DND-41 (cell line): ENCODE measurements at regions not wholly inside any gene's neighbourhood (a gene's known extent, or its start where the extent isn't known, plus 50 kb on each side); places are given as distances from the start of the nearest gene placed in this dataset.

Experiments
- ATAC-seq: fragments of 200-7000 bp; cut with Tn5 transposase; 3 replicates; pipeline ENCODE4 v1.9.1; 2021; ENCODE audit warnings: low read depth; ENCODE audit not compliant: insufficient read depth
- DNase-seq: peaks from one replicate; pipeline ENCODE4 v3.0.0-alpha.2; 2020
- H2AFZ ChIP-seq: 2 replicates; pipeline ENCODE4 v1.6.0; 2012; ENCODE audit warnings: low read depth, low read length
- H3K27ac ChIP-seq: 2 replicates; pipeline ENCODE4 v1.5.1; 2012; ENCODE audit warnings: low read length, inconsistent platforms
- H3K27me3 ChIP-seq: fragments of 200-600 bp; sonication (generic); 2 replicates; pipeline ENCODE4 v1.6.0; 2012; ENCODE audit warnings: low read length, mild to moderate bottlenecking, inconsistent platforms; ENCODE audit not compliant: insufficient read depth, poor library complexity
- H3K36me3 ChIP-seq: 2 replicates; pipeline ENCODE4 v1.5.1; 2012; ENCODE audit warnings: low read length, inconsistent platforms; ENCODE audit not compliant: insufficient read depth
- H3K4me1 ChIP-seq: 2 replicates; pipeline ENCODE4 v1.5.1; 2012; ENCODE audit warnings: mild to moderate bottlenecking, low read length; ENCODE audit not compliant: insufficient read depth
- H3K4me2 ChIP-seq: 2 replicates; pipeline ENCODE4 v1.6.0; 2012; ENCODE audit warnings: mild to moderate bottlenecking, moderate library complexity, low read length, inconsistent platforms; ENCODE audit not compliant: insufficient read depth
- H3K4me3 ChIP-seq, 2 experiments: fragments of 200-600 bp in 1 of 2; shearing (Covaris generic) in 1 of 2; 2 replicates each; pipeline ENCODE4 v1.5.1; 2012 to 2016; ENCODE audit warnings: inconsistent platforms in 2 of 2, low read length in 2 of 2, mild to moderate bottlenecking in 2 of 2, low read depth in 1 of 2, moderate library complexity in 1 of 2
- H3K79me2 ChIP-seq: 2 replicates; pipeline ENCODE4 v1.6.0; 2012; ENCODE audit warnings: low read length, inconsistent platforms; ENCODE audit not compliant: insufficient read depth
- H3K9ac ChIP-seq: 2 replicates; pipeline ENCODE4 v1.6.0; 2012; ENCODE audit warnings: low read depth, mild to moderate bottlenecking, inconsistent platforms, low read length, moderate library complexity
- H3K9me3 ChIP-seq: 2 replicates; pipeline ENCODE4 v1.5.1; 2012; ENCODE audit warnings: low read length, moderate library complexity, mild to moderate bottlenecking, inconsistent platforms; ENCODE audit not compliant: insufficient read depth, severe bottlenecking
- H4K20me1 ChIP-seq: 2 replicates; pipeline ENCODE4 v1.6.0; 2012; ENCODE audit warnings: low read length; ENCODE audit not compliant: insufficient read depth
- EZH2 ChIP-seq: IDR thresholded peaks from 3 replicates; pipeline ENCODE4 v1.6.1; 2012; ENCODE audit warnings: borderline replicate concordance, low read depth, mild to moderate bottlenecking, moderate library complexity, low read length, inconsistent platforms; ENCODE audit not compliant: severe bottlenecking
- TF ChIP-seq, protein P1 (sequence below): IDR thresholded peaks from 2 replicates; pipeline ENCODE4 v1.5.1; 2012; ENCODE audit warnings: borderline replicate concordance, low read length, moderate library complexity, mild to moderate bottlenecking; ENCODE audit not compliant: poor library complexity, severe bottlenecking; ENCODE audit errors: extremely low read depth

DNA sequence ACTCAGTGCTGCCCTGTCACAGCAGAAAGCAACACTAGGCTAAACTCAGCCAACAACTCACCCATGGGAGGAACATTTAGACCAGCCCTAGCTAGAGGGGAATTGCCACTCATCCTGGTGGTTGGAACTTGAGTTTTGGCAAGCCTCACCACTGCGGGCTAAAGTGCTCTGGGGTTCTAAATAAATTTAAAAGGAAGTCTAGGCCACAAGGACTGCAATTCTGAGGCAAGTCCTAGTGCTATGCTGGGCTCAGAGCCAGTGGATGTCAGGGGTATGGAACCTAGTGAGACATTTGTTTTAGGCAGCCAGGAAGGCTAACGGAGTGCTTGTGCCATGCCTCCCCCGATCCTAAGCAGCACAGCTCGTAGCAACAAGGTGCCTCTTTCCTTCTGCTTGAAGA, 78.0 kb downstream of the RGS13 start:
- Histone ChIP-seq H2AFZ (no peak overlapping the region), H3K9me3 (no peaks in the 10 kb centered on the region), H3K27ac (no peak overlapping the region), H4K20me1 (no peaks in the 10 kb centered on the region), H3K4me2 (no peak overlapping the region), H3K9ac (no peak overlapping the region), H3K79me2 (no peaks in the 10 kb centered on the region), H3K27me3 (no peaks in the 10 kb centered on the region), H3K36me3 (no peaks in the 10 kb centered on the region), H3K4me1 (no peaks in the 10 kb centered on the region), H3K4me3 (no peak overlapping the region)
- DNase-seq = no peak
- no peak for ATAC-seq
- no peak for TF ChIP-seq EZH2
- TF ChIP-seq, protein P1, sequence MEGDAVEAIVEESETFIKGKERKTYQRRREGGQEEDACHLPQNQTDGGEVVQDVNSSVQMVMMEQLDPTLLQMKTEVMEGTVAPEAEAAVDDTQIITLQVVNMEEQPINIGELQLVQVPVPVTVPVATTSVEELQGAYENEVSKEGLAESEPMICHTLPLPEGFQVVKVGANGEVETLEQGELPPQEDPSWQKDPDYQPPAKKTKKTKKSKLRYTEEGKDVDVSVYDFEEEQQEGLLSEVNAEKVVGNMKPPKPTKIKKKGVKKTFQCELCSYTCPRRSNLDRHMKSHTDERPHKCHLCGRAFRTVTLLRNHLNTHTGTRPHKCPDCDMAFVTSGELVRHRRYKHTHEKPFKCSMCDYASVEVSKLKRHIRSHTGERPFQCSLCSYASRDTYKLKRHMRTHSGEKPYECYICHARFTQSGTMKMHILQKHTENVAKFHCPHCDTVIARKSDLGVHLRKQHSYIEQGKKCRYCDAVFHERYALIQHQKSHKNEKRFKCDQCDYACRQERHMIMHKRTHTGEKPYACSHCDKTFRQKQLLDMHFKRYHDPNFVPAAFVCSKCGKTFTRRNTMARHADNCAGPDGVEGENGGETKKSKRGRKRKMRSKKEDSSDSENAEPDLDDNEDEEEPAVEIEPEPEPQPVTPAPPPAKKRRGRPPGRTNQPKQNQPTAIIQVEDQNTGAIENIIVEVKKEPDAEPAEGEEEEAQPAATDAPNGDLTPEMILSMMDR = no peak

DNA sequence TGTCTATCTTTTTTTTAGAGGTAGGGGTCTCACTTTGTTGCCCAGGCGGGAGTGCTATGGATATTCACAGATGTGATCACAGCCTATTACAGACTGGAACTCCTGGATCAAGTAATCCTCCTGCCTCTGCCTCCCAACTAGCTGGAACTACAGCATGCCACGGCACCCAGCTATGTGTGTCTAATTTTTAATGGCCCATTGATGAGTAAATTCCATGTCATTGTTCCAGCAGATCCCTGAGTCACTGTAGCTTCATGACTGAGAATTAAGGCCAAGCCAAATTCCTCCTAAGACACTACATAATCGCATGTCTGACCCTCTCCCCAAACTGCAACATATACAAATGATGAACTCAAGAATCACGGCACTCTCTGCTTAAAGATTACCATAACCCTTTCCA, 84.2 kb upstream of the RGS2 start:
- H3K27ac ChIP-seq = no peak overlapping the region
- no peak for ATAC-seq
- no peaks in the 10 kb centered on the region for H3K79me2 ChIP-seq
- H3K4me2 ChIP-seq = no peak overlapping the region
- DNase-seq = no peak
- TF ChIP-seq EZH2 = no peak
- TF ChIP-seq, protein P1 = no peak
- no peaks in the 10 kb centered on the region for H3K9me3 ChIP-seq
- H4K20me1 ChIP-seq = no peaks in the 10 kb centered on the region
- H3K36me3 ChIP-seq = no peaks in the 10 kb centered on the region
- no peaks in the 10 kb centered on the region for H3K4me1 ChIP-seq
- H3K9ac ChIP-seq = no peak overlapping the region
- H3K27me3 ChIP-seq = peaks cover 4% of the 10 kb centered on the region
- H3K4me3 ChIP-seq = no peak overlapping the region
- no peak overlapping the region for H2AFZ ChIP-seq

DNA sequence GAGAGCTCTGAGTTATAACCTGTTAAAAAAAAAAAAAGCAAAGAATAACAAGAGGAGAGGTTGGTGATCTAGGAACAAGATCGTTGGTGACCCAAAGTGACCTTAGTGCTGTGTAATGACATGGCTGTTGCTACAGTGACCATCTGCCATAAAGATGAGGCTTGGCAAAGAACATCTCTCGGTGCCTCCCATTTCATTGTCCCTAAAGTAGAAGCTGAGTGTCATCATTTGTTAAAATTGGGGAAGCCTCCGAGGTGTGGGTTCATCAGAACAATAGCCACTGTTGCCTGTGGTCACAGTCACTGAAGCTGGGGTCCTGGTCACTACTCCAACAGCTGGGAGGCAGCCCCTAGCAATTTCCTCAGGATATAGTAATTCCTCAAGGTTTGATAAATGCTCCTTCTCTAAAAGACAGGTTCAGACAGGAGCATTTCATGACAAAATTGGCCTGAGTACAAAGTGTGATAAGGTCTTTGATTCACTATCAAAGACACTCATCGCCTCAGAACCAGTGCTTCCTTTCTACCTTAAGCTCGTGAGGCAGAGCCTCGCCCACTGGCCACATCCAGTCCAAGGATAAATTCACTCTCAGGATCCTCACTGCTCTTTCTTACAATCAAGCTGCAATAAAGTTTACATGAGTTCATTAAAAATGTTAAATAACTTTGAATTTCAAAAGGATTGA, 81.9 kb upstream of the RGS2 start:
- no peak for DNase-seq
- Histone ChIP-seq H3K79me2 (no peaks in the 10 kb centered on the region), H4K20me1 (no peaks in the 10 kb centered on the region), H3K4me3 (no peak overlapping the region), H3K36me3 (no peaks in the 10 kb centered on the region), H3K27me3 (peaks cover 4% of the 10 kb centered on the region), H3K9me3 (no peaks in the 10 kb centered on the region), H2AFZ (no peak overlapping the region), H3K4me2 (no peak overlapping the region), H3K4me1 (no peaks in the 10 kb centered on the region), H3K27ac (no peak overlapping the region), H3K9ac (no peak overlapping the region)
- TF ChIP-seq, protein P1 = no peak
- no peak for TF ChIP-seq EZH2
- no peak for ATAC-seq
